HEK293 (cell line): ENCODE measurements at regions not wholly inside any gene's neighbourhood (a gene's known extent, or its start where the extent isn't known, plus 50 kb on each side); places are given as distances from the start of the nearest gene placed in this dataset.
"Not testable (repeated sequence)": the region's sequence is repeated elsewhere in the genome, so short reads cannot be mapped to it uniquely, and the experiment has no call there.

Source experiments
- CTCF ChIA-PET: fragments of 350-600 bp; formaldehyde crosslinking; extraction: SDS; loops from one replicate; lab custom pipeline; 2021; ENCODE audit warnings: antibody characterized with exemption; lab: Yijun Ruan, JAX
- POLR2A ChIA-PET: fragments of 300-600 bp; formaldehyde crosslinking; extraction: SDS; loops from one replicate; lab custom pipeline; 2020; ENCODE audit warnings: antibody characterized with exemption, inconsistent platforms; lab: Yijun Ruan, JAX
- H3K27ac ChIP-seq: fragments of 200-500 bp; sonication (Bioruptor generic); 2 replicates; pipeline ENCODE4 v1.5.1; 2014; ENCODE audit warnings: low read depth, low read length, control low read depth, inconsistent platforms; ENCODE audit errors: extremely low read depth
- H3K36me3 ChIP-seq, 2 experiments: fragments of 200-500 bp in 1 of 2; sonication (Bioruptor generic) in 1 of 2; 1 replicate in 1 of 2; 2 replicates in 1 of 2; pipeline ENCODE4 v1.5.1; 2014 to 2017; ENCODE audit warnings: inconsistent platforms in 2 of 2, low read length in 2 of 2; ENCODE audit not compliant: control insufficient read depth in 2 of 2, insufficient read depth in 1 of 2
- H3K4me1 ChIP-seq: fragments of 200-500 bp; sonication (Bioruptor generic); 2 replicates; pipeline ENCODE4 v1.5.1; 2014; ENCODE audit warnings: mild to moderate bottlenecking, low read length, inconsistent platforms; ENCODE audit not compliant: control insufficient read depth, insufficient read depth
- H3K4me3 ChIP-seq: 2 replicates; pipeline ENCODE4 v1.5.1; 2011; ENCODE audit warnings: low read depth, mild to moderate bottlenecking, control low read depth, low read length, moderate library complexity
- H3K9me3 ChIP-seq: fragments of 200-500 bp; sonication (Bioruptor generic); 2 replicates; pipeline ENCODE4 v1.5.1; 2014; ENCODE audit warnings: low read depth, low read length, inconsistent platforms; ENCODE audit not compliant: control insufficient read depth, insufficient read depth
- KLF9 ChIP-seq: fragments of 450-650 bp; formaldehyde crosslinking; IDR thresholded peaks from 2 replicates; pipeline ENCODE4 v1.5.1; 2016; ENCODE audit warnings: missing biosample characterization, missing genetic modification characterization, low read depth
- ZNF10 ChIP-seq: fragments of 450-650 bp; formaldehyde crosslinking; IDR thresholded peaks from 2 replicates; pipeline ENCODE4 v1.5.1; 2017; ENCODE audit warnings: missing biosample characterization, missing genetic modification characterization
- ZNF366 ChIP-seq: fragments of 450-650 bp; formaldehyde crosslinking; conservative IDR thresholded peaks from 2 replicates; pipeline ENCODE4 v1.5.1; 2016; ENCODE audit warnings: missing biosample characterization, missing genetic modification characterization
- TF ChIP-seq, protein P1 (sequence below): fragments of 450-650 bp; formaldehyde crosslinking; IDR thresholded peaks from 2 replicates; pipeline ENCODE4; 2016; ENCODE audit warnings: missing biosample characterization, missing genetic modification characterization

DNA sequence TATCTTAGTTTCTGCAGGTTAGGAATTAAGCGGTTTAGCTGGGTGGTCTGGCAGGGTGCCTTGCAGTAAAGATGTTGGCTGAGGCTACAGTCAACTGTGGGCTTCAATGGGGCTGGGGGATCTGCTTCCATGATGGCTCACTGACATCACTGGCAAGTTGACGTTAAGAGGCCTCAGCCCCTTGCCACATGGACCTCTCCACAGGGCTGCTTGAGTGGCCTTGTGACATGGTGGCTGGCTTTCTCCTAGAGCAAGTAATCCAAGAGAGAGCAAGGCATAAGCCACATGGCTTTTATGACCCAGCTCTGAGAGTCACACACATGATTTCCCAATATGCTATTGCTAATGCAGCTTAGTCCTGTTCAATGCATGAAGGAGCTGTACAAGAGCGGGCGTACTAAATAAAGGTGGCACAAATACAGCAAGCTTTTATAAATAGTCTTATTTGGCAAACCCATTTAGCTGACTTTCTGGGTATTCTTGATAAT, 109.1 kb downstream of the SEPTIN7 start (continued):
- TF ChIP-seq, protein P1, sequence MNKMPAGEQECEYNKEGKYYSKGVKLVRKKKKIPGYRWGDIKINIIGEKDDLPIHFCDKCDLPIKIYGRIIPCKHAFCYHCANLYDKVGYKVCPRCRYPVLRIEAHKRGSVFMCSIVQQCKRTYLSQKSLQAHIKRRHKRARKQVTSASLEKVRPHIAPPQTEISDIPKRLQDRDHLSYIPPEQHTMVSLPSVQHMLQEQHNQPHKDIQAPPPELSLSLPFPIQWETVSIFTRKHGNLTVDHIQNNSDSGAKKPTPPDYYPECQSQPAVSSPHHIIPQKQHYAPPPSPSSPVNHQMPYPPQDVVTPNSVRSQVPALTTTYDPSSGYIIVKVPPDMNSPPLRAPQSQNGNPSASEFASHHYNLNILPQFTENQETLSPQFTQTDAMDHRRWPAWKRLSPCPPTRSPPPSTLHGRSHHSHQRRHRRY (tag by site-specific recombination): no peak
- no peak for TF ChIP-seq KLF9 (tag by site-specific recombination)

DNA sequence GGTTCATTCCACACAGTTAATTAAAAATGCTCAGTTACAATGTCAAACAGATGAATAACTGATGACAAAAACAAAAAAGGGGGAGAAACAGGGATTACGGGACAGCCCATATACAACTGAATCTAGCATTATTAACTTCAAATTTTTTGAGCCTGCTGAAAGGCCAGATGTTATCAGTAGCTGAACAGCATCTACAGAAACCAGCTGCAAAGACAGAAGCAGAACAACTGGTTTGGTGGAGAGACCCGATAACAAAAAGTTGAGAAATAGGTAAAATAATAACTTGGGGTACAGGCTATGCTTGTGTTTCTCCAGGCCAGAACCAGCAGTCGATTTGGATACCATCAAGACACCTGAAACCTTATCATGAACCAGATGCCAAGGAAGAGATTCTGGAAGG, 109.8 kb downstream of the SEPTIN7 start:
- H3K36me3 ChIP-seq, H3K27ac ChIP-seq, H3K9me3 ChIP-seq, H3K4me1 ChIP-seq, H3K4me3 ChIP-seq: not testable (repeated sequence)
- ChIA-PET CTCF (interaction anchor here (1.7 kb wide), 1 partner anchor 201 kb away, joined by 8 read pairs; no protein-coding TSS in a partner anchor), POLR2A (interaction anchor here (0.6 kb wide), 1 partner anchor 253 kb away, joined by 3 read pairs; no protein-coding TSS in a partner anchor)

DNA sequence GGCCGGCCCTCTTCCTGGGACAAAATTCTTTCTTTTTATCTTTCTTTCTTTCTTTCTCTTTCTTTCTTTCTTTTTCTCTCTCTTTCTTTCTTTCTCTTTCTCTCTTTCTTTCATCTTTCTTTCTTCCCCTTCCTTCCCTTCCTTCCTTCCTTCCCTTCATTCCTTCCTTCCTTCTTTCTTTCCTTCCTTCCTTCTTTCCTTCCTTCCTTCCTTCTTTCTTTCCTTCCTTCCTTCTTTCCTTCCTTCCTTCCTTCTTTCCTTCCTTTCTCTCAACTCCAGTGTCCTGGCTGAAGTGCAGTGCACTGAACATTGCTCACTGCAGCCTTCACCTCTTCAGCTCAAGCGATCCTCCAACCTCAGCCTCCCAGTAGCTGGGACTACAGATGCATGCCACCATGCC, 112.5 kb downstream of the SEPTIN7 start:
- H3K4me3 ChIP-seq, POLR2A ChIA-PET, H3K9me3 ChIP-seq, H3K36me3 ChIP-seq, H3K4me1 ChIP-seq, H3K27ac ChIP-seq: not testable (repeated sequence)
- CTCF ChIA-PET: interaction anchor here (0.6 to 0.7 kb wide), 2 partner anchors 57 to 82 kb away, joined by 3 to 5 read pairs; no protein-coding TSS in a partner anchor
- TF ChIP-seq ZNF366 (tag by site-specific recombination): peak; percentile 91

DNA sequence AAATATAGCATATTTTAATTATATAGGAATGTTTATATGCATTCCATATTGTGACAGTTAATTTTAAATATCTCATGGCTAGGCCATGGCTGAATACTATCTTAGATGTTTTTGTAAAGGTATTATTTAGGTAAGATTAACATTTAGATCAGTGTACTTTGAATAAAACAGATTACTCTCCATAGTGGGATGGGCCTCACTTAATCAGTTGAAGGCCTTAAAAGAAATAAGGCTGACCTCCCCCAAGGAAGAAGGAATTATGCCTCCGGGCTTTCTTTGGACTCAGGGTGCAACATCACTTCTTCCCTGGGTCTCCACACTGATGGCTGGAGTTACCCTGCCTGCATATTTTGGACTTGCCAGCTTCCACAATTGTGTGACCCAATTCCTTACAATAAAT, 113.4 kb downstream of the SEPTIN7 start:
- H3K36me3 ChIP-seq, H3K9me3 ChIP-seq, H3K27ac ChIP-seq, POLR2A ChIA-PET, H3K4me3 ChIP-seq, H3K4me1 ChIP-seq: not testable (repeated sequence)
- CTCF ChIA-PET: interaction anchor here (0.7 kb wide), 1 partner anchor 81 kb away, joined by 5 read pairs; no protein-coding TSS in a partner anchor
- TF ChIP-seq ZNF10 (tag by site-specific recombination): peak; percentile 55; the same call in 1 of the 2 replicates

DNA sequence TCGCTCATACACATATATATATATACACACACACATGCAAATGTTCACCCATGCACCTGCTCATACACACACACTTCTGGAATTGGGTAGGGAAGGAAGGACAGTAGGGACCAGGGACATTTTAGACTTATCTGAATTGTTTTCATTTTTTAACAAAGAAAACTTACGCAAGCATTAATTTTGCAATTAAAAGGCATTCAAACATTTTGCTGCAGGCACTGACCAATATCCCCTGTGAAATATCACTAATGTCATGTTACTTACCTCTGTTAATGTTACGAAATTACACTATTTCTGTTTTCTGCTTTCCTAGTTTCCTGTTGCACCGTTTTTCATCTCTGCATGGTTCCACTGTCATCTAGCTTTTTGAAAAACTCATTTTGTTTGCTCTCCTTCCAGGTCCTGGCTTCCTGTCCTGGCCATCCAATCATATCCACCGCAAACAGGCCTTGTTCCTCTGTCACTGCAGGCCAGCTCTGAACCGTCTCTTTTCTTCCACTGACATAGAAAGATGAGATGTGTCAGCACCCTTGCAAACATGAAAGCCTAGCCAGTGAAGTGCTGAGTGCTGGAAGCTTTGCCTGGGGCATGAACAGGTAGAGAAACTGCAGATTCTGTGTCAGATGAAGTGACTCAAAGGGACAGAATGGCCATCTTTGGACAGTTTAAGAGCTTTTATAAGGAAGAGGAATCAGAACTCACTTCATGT, 114.5 kb downstream of the SEPTIN7 start:
- H3K36me3 ChIP-seq, POLR2A ChIA-PET, H3K9me3 ChIP-seq, H3K4me1 ChIP-seq, H3K4me3 ChIP-seq, H3K27ac ChIP-seq: not testable (repeated sequence)
- CTCF ChIA-PET: interaction anchor here (0.7 to 4.9 kb wide), 6 partner anchors 9 to 1217 kb away, joined by 3 to 25 read pairs (median 4); no protein-coding TSS in a partner anchor

DNA sequence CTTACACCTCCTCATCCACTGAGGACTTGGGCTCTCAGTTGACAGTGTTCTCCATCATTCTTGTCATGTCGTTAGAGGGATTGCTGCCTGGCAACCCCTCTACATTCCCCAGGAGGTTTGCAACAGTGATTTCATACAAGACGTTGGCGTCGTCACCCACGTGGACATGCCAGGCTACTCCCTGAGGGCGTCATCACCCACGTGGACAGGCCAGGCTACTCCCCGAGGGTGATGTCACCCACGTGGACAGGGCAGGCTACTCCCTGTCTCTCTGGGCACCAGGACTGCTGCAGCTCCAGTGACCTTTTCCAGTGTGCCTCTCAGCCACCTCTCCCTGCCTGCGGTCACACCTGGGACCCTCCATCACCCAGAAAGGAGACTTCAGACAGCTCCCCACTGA, 117.4 kb downstream of the SEPTIN7 start:
- H3K9me3 ChIP-seq, H3K4me1 ChIP-seq, POLR2A ChIA-PET, H3K27ac ChIP-seq, H3K4me3 ChIP-seq, H3K36me3 ChIP-seq: not testable (repeated sequence)
- CTCF ChIA-PET: interaction anchor here (0.6 to 4.9 kb wide), 3 partner anchors 59 to 401 kb away, joined by 3 to 25 read pairs (median 12); no protein-coding TSS in a partner anchor

DNA sequence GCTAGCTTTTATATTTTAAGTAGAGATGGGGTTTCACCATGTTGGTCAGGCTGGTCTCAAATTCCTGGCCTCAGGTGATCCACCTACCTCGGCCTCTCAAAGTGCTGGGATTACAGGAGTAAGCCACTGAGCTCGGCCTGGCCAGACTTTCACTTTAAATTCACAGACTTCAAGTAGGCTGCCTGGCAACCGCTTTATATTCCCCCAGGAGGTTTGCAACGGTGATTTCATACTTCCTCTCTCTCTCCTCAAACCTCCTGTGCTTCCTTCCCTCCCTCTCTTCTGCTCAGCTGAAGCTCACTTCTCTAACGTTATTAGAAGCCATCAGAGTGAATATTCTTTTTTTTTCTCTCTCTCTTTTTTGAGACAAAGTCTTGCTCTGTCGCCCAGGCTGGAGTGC, 118.8 kb downstream of the SEPTIN7 start:
- H3K27ac ChIP-seq, POLR2A ChIA-PET: not testable (repeated sequence)
- CTCF ChIA-PET: interaction anchor here (1.8 to 4.9 kb wide), 3 partner anchors 54 to 399 kb away, joined by 6 to 25 read pairs (median 12); no protein-coding TSS in a partner anchor

DNA sequence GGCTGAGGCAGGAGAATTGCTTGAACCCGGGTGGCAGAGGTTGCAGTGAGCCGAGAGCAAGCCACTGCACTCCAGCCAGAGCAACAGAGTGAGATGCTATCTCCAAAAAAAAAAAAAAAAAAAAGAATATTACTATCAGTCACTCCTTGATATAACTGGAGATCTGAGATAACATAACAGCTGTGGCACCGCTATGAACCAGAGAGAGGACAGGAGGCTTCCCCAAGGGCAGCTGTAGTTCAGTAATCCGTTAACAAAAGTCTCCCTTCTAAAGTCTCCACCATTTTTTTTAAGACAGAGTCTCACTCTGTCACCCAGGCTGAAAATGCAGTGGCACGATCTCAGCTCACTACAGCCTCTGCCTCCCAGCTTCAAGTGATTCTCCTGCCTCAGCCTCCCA, 120.5 kb downstream of the SEPTIN7 start:
- H3K4me1 ChIP-seq, H3K36me3 ChIP-seq, H3K4me3 ChIP-seq, H3K27ac ChIP-seq, H3K9me3 ChIP-seq: not testable (repeated sequence)
- CTCF ChIA-PET: interaction anchor here (0.6 to 3.1 kb wide), 5 partner anchors 55 to 398 kb away, joined by 4 to 12 read pairs (median 4); no protein-coding TSS in a partner anchor
- POLR2A ChIA-PET: interaction anchor here (0.6 kb wide), 1 partner anchor 1059 kb away, joined by 3 read pairs; no protein-coding TSS in a partner anchor

More for the DNA sequence above, 118.8 kb downstream of the SEPTIN7 start:
- not testable (repeated sequence) for H3K36me3 ChIP-seq, H3K4me3 ChIP-seq, H3K9me3 ChIP-seq, H3K4me1 ChIP-seq

DNA sequence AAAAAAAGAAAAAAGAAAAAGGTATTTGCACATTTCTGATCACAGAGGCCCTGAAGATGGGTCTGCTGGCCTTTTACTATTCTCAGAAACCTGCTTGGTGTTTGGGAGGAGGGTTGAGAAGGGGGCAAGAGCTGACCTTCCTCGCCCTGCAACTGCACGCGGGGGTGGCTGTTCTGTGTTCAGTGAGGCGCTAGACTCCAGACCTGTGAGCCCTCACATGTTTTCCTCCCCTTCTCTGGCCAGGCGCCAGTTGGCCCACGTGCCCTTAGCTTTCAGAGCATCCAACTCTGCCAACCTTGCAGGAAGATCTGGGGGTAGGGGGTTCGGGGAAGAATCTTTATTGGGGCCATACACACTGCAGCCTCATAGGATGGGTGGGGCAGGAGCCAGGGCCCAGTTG, 123.8 kb downstream of the SEPTIN7 start:
- H3K9me3 ChIP-seq, H3K27ac ChIP-seq, H3K4me3 ChIP-seq, CTCF ChIA-PET, POLR2A ChIA-PET, H3K36me3 ChIP-seq, H3K4me1 ChIP-seq: not testable (repeated sequence)

DNA sequence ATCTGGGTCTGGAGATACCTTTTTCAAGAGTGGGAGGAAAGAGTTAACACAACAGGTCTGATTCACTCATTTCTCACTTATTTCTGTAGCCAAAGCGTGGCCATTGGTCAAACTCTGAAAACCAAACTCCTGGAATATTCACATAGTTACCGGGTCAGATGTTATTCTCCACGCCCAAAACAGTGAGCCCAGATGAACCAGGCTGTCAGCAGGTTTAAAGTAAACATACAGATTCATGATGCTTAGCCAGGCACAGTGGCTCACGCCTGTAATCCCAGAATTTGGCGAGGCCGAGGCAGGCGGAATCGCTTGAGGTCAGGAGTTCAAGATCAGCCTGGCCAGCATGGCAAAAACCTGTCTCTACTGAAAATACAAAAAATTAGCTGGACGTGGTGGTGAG, 126.1 kb downstream of the SEPTIN7 start:
- POLR2A ChIA-PET, H3K9me3 ChIP-seq, H3K27ac ChIP-seq, H3K4me1 ChIP-seq, CTCF ChIA-PET, H3K4me3 ChIP-seq, H3K36me3 ChIP-seq: not testable (repeated sequence)
